GM12878 (cell line): ENCODE measurements at regions not wholly inside any gene's neighbourhood (a gene's known extent, or its start where the extent isn't known, plus 50 kb on each side); places are given as distances from the start of the nearest gene placed in this dataset.

Experiments used
- BRCA1 ChIP-seq: IDR thresholded peaks from 2 replicates; pipeline ENCODE4 v1.6.1; 2011; ENCODE audit warnings: low read depth, low read length, improper control_type of control experiment
- CTCF ChIP-seq, 3 experiments: IDR thresholded peaks in 2 of 3; conservative IDR thresholded peaks in 1 of 3; 2 replicates each; pipeline ENCODE4 v1.5.1; 2011; ENCODE audit warnings: low read depth in 3 of 3, low read length in 3 of 3, mild to moderate bottlenecking in 3 of 3, control low read depth in 2 of 3, moderate library complexity in 2 of 3, inconsistent platforms in 1 of 3, mixed read lengths in 1 of 3; ENCODE audit not compliant: control insufficient read depth in 2 of 3, insufficient read depth in 1 of 3; ENCODE audit errors: extremely low read depth in 1 of 3

GRCh38 chr13:47120282-47120681 lies 223.4 kb upstream of the HTR2A start:
- TF ChIP-seq CTCF (IDR thresholded peaks at IDR 0.05 in 2 of 3, conservative IDR thresholded peaks at IDR 0.05 in 1 of 3; ENCODE audit: control insufficient read depth in 2 of 3, extremely low read depth in 1 of 3, insufficient read depth in 1 of 3, low read depth in 3 of 3, low read length in 3 of 3): no peak
- no peak for TF ChIP-seq BRCA1
